Ishikawa (cell line): ENCODE measurements at regions not wholly inside any gene's neighbourhood (a gene's known extent, or its start where the extent isn't known, plus 50 kb on each side); places are given as distances from the start of the nearest gene placed in this dataset.

Source experiments
- CEBPB ChIP-seq: IDR thresholded peaks from 2 replicates; pipeline ENCODE4 v1.6.1; 2012
- EGR1 ChIP-seq: IDR thresholded peaks from 2 replicates; pipeline ENCODE4 v1.6.1; 2012
- EP300 ChIP-seq: IDR thresholded peaks from 2 replicates; pipeline ENCODE4 v1.6.1; 2012; ENCODE audit warnings: borderline replicate concordance
- FOXM1 ChIP-seq: IDR thresholded peaks from 2 replicates; pipeline ENCODE4 v1.6.1; 2012; ENCODE audit warnings: low read depth, borderline replicate concordance
- MAX ChIP-seq: IDR thresholded peaks from 2 replicates; pipeline ENCODE4 v1.6.1; 2012
- RAD21 ChIP-seq: IDR thresholded peaks from 2 replicates; pipeline ENCODE4 v1.6.1; 2012; ENCODE audit warnings: low read depth
- REST ChIP-seq: IDR thresholded peaks from 2 replicates; pipeline ENCODE4 v1.6.1; 2012; ENCODE audit warnings: low read depth, mild to moderate bottlenecking
- TCF12 ChIP-seq: IDR thresholded peaks from 2 replicates; pipeline ENCODE4 v1.6.1; 2012; ENCODE audit warnings: low read depth
- TEAD4 ChIP-seq: IDR thresholded peaks from 2 replicates; pipeline ENCODE4 v1.6.1; 2012
- USF1 ChIP-seq: IDR thresholded peaks from 2 replicates; pipeline ENCODE4 v1.6.1; 2012
- YY1 ChIP-seq: IDR thresholded peaks from 2 replicates; pipeline ENCODE4 v1.6.1; 2012; ENCODE audit warnings: low read depth
- ZBTB7A ChIP-seq: IDR thresholded peaks from 2 replicates; pipeline ENCODE4 v1.6.1; 2012; ENCODE audit warnings: low read depth

GRCh38 chrX:25674776-25675175 is 463.4 kb upstream of the MAGEB18 start:
- TF ChIP-seq REST (no peak), TCF12 (no peak)

- TF ChIP-seq EP300 (no peak), FOXM1 (no peak), MAX (no peak)
These were observed 436.3 kb upstream of the MAGEB18 start for GRCh38 chrX:25701876-25702275.

GRCh38 chrX:25717122-25717521 is 421.0 kb upstream of the MAGEB18 start:
- TF ChIP-seq TCF12 = no peak
- no peak for TF ChIP-seq USF1
- TF ChIP-seq MAX = no peak
- TF ChIP-seq REST = no peak
- TF ChIP-seq EP300 = no peak
- TF ChIP-seq TEAD4 = no peak
- no peak for TF ChIP-seq ZBTB7A

- TF ChIP-seq TCF12 = no peak
- TF ChIP-seq TEAD4 = no peak
- no peak for TF ChIP-seq CEBPB
- peak; percentile 57 for TF ChIP-seq RAD21
- TF ChIP-seq USF1 = no peak
- no peak for TF ChIP-seq EGR1
- no peak for TF ChIP-seq EP300
- TF ChIP-seq YY1 = no peak
These were observed 416.6 kb upstream of the MAGEB18 start for GRCh38 chrX:25721564-25721963.

- TF ChIP-seq ZBTB7A = no peak
- TF ChIP-seq YY1 = no peak
- TF ChIP-seq EP300 = no peak
- no peak for TF ChIP-seq EGR1
- no peak for TF ChIP-seq RAD21
These were observed 411.6 kb upstream of the MAGEB18 start for GRCh38 chrX:25726539-25726938.

- no peak for TF ChIP-seq REST
- TF ChIP-seq USF1 = no peak
- no peak for TF ChIP-seq FOXM1
These were observed 405.0 kb upstream of the MAGEB18 start for GRCh38 chrX:25733148-25733547.
